Neural crest cell (in vitro differentiated cells): ENCODE measurements at regions not wholly inside any gene's neighbourhood (a gene's known extent, or its start where the extent isn't known, plus 50 kb on each side); places are given as distances from the start of the nearest gene placed in this dataset.
"Not testable (repeated sequence)": the region's sequence is repeated elsewhere in the genome, so short reads cannot be mapped to it uniquely, and the experiment has no call there.

ENCODE experiments used
- DNase-seq: peaks from one replicate; pipeline ENCODE4 v3.0.0; 2021; ENCODE audit warnings: low read depth, mixed read lengths, low spot score
- H3K27ac Mint-ChIP-seq: one replicate; pipeline ENCODE4 v1.8.0; 2021; ENCODE audit warnings: mild to moderate bottlenecking, mixed read lengths; ENCODE audit not compliant: unreplicated experiment
- H3K27me3 Mint-ChIP-seq: 2 replicates; pipeline ENCODE4 v1.8.0; 2021; ENCODE audit warnings: low read depth, mild to moderate bottlenecking, mixed read lengths
- H3K36me3 Mint-ChIP-seq: 2 replicates; pipeline ENCODE4 v1.8.0; 2021; ENCODE audit warnings: low read depth, mild to moderate bottlenecking, mixed read lengths
- H3K4me1 Mint-ChIP-seq: 2 replicates; pipeline ENCODE4 v1.8.0; 2021; ENCODE audit warnings: mixed read lengths
- H3K4me3 Mint-ChIP-seq: one replicate; pipeline ENCODE4 v1.8.0; 2021; ENCODE audit warnings: mild to moderate bottlenecking, mixed read lengths
- H3K9me3 Mint-ChIP-seq: 2 replicates; pipeline ENCODE4 v1.8.0; 2021; ENCODE audit warnings: mixed read lengths
- TF ChIP-seq, protein P1 (sequence below): fragments of 200-600 bp; sonication (generic); conservative IDR thresholded peaks from 2 replicates; pipeline ENCODE4 v1.5.0; 2021; ENCODE audit warnings: antibody characterized with exemption, mild to moderate bottlenecking

DNA sequence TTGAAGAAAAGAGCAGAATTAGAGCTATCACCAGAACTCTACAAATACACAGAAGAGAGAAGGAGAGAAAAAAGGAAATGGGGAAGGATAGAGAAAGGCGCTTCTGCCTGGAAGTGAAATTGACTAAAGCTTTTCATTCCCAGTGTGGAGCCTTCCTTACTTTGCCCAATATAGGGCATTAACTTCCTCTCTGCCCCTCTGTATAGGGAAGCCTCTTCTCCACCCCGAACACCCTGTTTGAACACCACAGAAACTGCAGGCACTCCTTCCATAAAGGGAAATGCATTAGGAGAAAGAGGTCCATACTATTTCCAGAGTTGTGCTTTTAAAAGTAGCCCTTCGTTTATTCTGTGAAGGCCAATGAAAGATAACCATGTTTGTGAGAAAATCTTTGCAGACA is 248.5 kb downstream of the RAP2B start:
- Mint-ChIP-seq H3K9me3 (peaks cover 2% of the 10 kb centered on the region), H3K27me3 (no peaks in the 10 kb centered on the region)

DNA sequence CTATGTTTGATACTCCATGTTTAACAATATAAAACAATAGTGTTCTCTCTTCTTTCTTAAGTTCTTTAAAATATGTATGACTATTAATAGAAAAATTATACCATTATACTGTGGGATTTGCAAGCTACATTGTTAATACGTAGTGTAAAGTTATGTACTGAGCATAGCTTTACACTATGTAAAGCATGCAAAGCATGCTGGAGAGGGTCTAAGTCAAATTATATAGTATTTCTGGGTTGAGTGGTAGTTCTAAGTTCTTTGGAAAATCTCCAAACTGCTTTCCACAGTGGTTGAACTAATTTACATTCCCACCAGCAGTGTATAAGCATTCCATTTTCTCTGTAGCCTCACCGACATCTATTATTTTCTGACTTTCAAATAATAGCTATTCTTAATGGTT is 253.0 kb downstream of the RAP2B start:
- H3K4me3 Mint-ChIP-seq, result no peak overlapping the region
- TF ChIP-seq, protein P1, sequence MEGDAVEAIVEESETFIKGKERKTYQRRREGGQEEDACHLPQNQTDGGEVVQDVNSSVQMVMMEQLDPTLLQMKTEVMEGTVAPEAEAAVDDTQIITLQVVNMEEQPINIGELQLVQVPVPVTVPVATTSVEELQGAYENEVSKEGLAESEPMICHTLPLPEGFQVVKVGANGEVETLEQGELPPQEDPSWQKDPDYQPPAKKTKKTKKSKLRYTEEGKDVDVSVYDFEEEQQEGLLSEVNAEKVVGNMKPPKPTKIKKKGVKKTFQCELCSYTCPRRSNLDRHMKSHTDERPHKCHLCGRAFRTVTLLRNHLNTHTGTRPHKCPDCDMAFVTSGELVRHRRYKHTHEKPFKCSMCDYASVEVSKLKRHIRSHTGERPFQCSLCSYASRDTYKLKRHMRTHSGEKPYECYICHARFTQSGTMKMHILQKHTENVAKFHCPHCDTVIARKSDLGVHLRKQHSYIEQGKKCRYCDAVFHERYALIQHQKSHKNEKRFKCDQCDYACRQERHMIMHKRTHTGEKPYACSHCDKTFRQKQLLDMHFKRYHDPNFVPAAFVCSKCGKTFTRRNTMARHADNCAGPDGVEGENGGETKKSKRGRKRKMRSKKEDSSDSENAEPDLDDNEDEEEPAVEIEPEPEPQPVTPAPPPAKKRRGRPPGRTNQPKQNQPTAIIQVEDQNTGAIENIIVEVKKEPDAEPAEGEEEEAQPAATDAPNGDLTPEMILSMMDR, result no peak
- peaks cover 6% of the 10 kb centered on the region for H3K9me3 Mint-ChIP-seq
- no peaks in the 10 kb centered on the region for H3K4me1 Mint-ChIP-seq
- DNase-seq, result no peak
- no peak overlapping the region for H3K27ac Mint-ChIP-seq
- H3K36me3 Mint-ChIP-seq, result no peaks in the 10 kb centered on the region
- H3K27me3 Mint-ChIP-seq, result no peaks in the 10 kb centered on the region

More for the DNA sequence above, 248.5 kb downstream of the RAP2B start:
- no peak overlapping the region for H3K4me3 Mint-ChIP-seq
- H3K36me3 Mint-ChIP-seq, result no peaks in the 10 kb centered on the region
- H3K4me1 Mint-ChIP-seq, result no peaks in the 10 kb centered on the region
- TF ChIP-seq, protein P1, result no peak
- no peak overlapping the region for H3K27ac Mint-ChIP-seq
- DNase-seq, result no peak

DNA sequence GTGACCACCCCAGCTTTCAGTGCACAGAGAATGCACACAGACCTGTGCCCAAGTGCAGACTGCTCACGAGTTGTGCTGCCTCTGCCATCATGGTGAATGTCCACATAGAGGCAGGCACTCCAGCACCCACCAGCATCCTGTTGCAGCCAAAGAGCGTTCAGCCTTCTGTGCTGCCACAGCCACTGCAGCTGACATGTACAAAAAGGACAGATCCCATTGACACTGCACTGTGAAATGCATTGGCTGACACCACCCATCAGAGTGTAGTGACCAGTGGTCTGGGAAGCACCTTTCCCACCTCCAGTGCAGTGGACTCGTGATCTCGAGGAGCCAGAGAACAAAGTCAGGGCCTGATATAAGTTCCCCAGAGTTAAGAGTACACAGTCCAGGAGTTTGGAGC is 260.3 kb downstream of the RAP2B start:
- Mint-ChIP-seq H3K4me1 (no peaks in the 10 kb centered on the region), H3K9me3 (peaks cover 13% of the 10 kb centered on the region)

DNA sequence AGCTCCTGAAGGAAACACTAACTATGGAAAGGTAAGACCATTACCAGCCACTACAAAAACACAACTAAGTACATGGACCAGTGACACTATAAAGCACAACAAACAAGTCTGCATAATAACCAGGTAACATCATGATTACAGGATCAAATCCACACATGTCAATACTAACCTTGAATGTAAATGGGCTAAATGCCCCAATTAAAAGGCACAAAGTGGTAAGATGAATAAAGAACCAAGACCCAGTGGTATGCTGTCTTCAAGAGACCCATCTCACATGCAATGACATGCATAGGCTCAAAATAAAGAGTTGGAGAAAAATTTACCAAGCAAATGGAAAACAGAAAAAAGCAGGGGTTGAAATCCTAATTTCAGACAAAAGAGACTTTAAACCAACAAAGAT is 261.8 kb downstream of the RAP2B start:
- DNase-seq, H3K4me1 Mint-ChIP-seq: not testable (repeated sequence)
- H3K9me3 Mint-ChIP-seq, result peaks cover 16% of the 10 kb centered on the region

More for the DNA sequence above, 260.3 kb downstream of the RAP2B start:
- Mint-ChIP-seq H3K27me3 (no peaks in the 10 kb centered on the region), H3K27ac (no peak overlapping the region), H3K4me3 (no peak overlapping the region), H3K36me3 (no peaks in the 10 kb centered on the region)
- no peak for DNase-seq
- TF ChIP-seq, protein P1, result no peak

DNA sequence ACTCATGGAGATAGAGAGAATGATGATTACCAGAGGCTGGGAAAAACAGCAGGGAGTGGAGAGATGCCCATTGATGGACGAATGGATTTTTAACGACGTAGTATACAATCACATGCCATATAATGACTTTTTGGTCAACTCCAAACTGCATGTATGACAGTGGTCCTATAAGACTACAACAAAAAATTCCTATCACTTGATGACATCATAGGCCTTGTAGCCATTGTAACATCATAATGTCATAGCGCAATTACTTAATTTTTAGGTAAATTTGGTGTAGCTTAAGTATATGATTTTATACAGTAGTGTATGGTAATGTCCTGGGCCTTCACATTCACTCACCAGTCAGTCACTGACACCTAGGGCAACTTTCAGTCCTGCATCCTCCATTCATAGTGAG is 264.3 kb downstream of the RAP2B start:
- Mint-ChIP-seq H3K27me3 (no peaks in the 10 kb centered on the region), H3K27ac (no peak overlapping the region), H3K36me3 (no peaks in the 10 kb centered on the region), H3K4me1 (no peaks in the 10 kb centered on the region), H3K4me3 (no peak overlapping the region), H3K9me3 (peaks cover 16% of the 10 kb centered on the region)
- no peak for DNase-seq
- TF ChIP-seq, protein P1, result no peak

More for the DNA sequence above, 261.8 kb downstream of the RAP2B start:
- not testable (repeated sequence) for H3K36me3 Mint-ChIP-seq, H3K4me3 Mint-ChIP-seq, H3K27me3 Mint-ChIP-seq, H3K27ac Mint-ChIP-seq

DNA sequence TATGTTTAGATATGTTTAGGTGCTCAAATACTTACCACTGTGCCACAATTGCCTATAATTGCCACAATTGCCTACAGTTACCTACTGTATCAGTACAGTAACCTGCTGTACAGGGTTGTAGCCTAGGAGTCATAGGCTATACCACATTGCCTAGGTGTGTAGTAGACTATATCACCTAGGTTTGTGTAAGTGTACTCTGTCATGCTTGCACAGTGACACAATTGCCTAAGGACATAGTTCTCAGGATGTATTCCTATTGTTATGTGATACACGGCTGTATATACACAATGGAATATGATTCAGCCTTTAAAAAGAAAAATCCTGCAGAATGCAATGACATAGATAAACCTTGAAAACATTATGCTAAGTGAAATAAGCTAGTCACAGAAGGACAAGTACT is 264.8 kb downstream of the RAP2B start:
- no peaks in the 10 kb centered on the region for H3K36me3 Mint-ChIP-seq
- no peaks in the 10 kb centered on the region for H3K4me1 Mint-ChIP-seq
- no peaks in the 10 kb centered on the region for H3K27me3 Mint-ChIP-seq
- TF ChIP-seq, protein P1, result no peak
- no peak overlapping the region for H3K4me3 Mint-ChIP-seq
- H3K9me3 Mint-ChIP-seq, result peaks cover 16% of the 10 kb centered on the region
- DNase-seq, result no peak
- no peak overlapping the region for H3K27ac Mint-ChIP-seq
